NT2/D1 (cell line): ENCODE measurements at regions not wholly inside any gene's neighbourhood (a gene's known extent, or its start where the extent isn't known, plus 50 kb on each side); places are given as distances from the start of the nearest gene placed in this dataset.

ENCODE experiments used
- DNase-seq: peaks from one replicate; pipeline ENCODE4 v3.0.0-alpha.2; 2011; ENCODE audit warnings: low read depth, low spot score
- H3K27me3 ChIP-seq: 2 replicates; pipeline ENCODE4 v1.6.0; 2011; ENCODE audit warnings: mild to moderate bottlenecking; ENCODE audit not compliant: insufficient read length, insufficient read depth
- H3K36me3 ChIP-seq: 2 replicates; pipeline ENCODE4 v1.6.1; 2011; ENCODE audit warnings: mild to moderate bottlenecking, low read length, mixed read lengths; ENCODE audit not compliant: insufficient read depth, insufficient read length
- H3K4me1 ChIP-seq: 2 replicates; pipeline ENCODE4 v1.5.1; 2011; ENCODE audit not compliant: insufficient read depth, insufficient read length
- H3K4me3 ChIP-seq: 2 replicates; pipeline ENCODE4 v1.5.1; 2011; ENCODE audit warnings: low read depth; ENCODE audit not compliant: insufficient read length
- H3K9ac ChIP-seq: 2 replicates; pipeline ENCODE4 v1.6.0; 2011; ENCODE audit warnings: low read depth; ENCODE audit not compliant: insufficient read length
- H3K9me3 ChIP-seq: 2 replicates; pipeline ENCODE4 v1.5.1; 2011; ENCODE audit warnings: mild to moderate bottlenecking, low read length; ENCODE audit not compliant: insufficient read depth
- SUZ12 ChIP-seq: IDR thresholded peaks from 2 replicates; pipeline ENCODE4 v1.6.1; 2011; ENCODE audit not compliant: insufficient read length, insufficient read depth; ENCODE audit errors: extremely low read depth
- YY1 ChIP-seq: IDR thresholded peaks from 2 replicates; pipeline ENCODE4 v1.6.1; 2011; ENCODE audit not compliant: insufficient read length, insufficient read depth
- ZNF274 ChIP-seq: IDR thresholded peaks from 2 replicates; pipeline ENCODE4 v1.6.1; 2011; ENCODE audit warnings: mild to moderate bottlenecking, low read depth, low read length

GRCh38 chr2:48129293-48129950 is 185.1 kb upstream of the FOXN2 start:
- no peak overlapping the region for H3K4me3 ChIP-seq
- no peak for DNase-seq
- no peaks in the 10 kb centered on the region for H3K9me3 ChIP-seq
- no peak overlapping the region for H3K9ac ChIP-seq
- H3K36me3 ChIP-seq: no peaks in the 10 kb centered on the region
- H3K27me3 ChIP-seq: no peaks in the 10 kb centered on the region
- no peak for TF ChIP-seq SUZ12
- TF ChIP-seq YY1: no peak
- TF ChIP-seq ZNF274: no peak
- no peaks in the 10 kb centered on the region for H3K4me1 ChIP-seq

DNA sequence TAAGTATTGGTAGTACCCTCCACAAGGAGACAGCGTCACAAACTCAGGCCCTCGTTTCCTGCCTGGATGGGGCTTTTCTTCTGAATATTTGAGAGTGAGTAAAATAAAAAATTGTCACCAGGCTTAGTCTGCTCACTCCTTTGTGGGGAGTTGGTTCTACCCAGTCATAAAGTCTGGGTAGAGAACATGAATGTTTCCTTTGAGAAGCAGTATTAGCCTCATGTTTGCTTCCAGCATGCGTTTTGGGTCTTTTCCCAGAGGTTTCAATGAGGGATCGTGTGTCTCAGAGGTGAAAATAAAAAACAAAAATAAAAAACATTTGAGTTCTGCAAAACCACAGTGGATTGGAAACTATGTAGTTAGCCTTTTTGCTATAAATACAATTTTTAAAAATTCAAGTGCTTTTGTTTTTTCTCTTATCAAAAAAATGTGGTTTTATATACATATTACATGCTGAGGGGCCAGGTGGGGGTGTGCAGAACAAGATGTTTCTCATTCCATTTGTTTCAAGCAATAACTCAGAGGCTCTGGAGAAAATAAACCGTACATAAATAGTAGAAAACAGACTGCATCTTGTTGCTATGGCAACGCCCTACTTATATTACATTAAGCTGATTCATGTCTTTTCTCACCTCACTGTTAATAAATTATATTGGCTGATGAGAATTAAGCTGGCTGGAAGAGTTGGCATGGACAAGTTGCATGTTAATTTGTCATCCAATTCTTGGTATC is 182.8 kb upstream of the FOXN2 start:
- no peaks in the 10 kb centered on the region for H3K27me3 ChIP-seq
- H3K36me3 ChIP-seq: no peaks in the 10 kb centered on the region
- H3K4me1 ChIP-seq: no peaks in the 10 kb centered on the region
- TF ChIP-seq SUZ12 (no peak), YY1 (no peak), ZNF274 (no peak)
- H3K9me3 ChIP-seq: no peaks in the 10 kb centered on the region
- no peak overlapping the region for H3K4me3 ChIP-seq
- no peak for DNase-seq
- no peak overlapping the region for H3K9ac ChIP-seq

- Histone ChIP-seq H3K9ac (no peak overlapping the region), H3K4me3 (no peak overlapping the region), H3K36me3 (no peaks in the 10 kb centered on the region), H3K27me3 (no peaks in the 10 kb centered on the region), H3K9me3 (no peaks in the 10 kb centered on the region), H3K4me1 (no peaks in the 10 kb centered on the region)
- DNase-seq: no peak
- TF ChIP-seq SUZ12 (no peak), ZNF274 (no peak), YY1 (no peak)
Observed at GRCh38 chr2:48132271-48132625, 182.2 kb upstream of the FOXN2 start.

GRCh38 chr2:48134704-48135103 is 179.8 kb upstream of the FOXN2 start:
- Histone ChIP-seq H3K36me3 (no peaks in the 10 kb centered on the region), H3K9me3 (no peaks in the 10 kb centered on the region), H3K4me1 (no peaks in the 10 kb centered on the region), H3K9ac (no peak overlapping the region), H3K27me3 (no peaks in the 10 kb centered on the region), H3K4me3 (no peak overlapping the region)
- TF ChIP-seq ZNF274 (no peak), YY1 (no peak), SUZ12 (no peak)
- no peak for DNase-seq

DNA sequence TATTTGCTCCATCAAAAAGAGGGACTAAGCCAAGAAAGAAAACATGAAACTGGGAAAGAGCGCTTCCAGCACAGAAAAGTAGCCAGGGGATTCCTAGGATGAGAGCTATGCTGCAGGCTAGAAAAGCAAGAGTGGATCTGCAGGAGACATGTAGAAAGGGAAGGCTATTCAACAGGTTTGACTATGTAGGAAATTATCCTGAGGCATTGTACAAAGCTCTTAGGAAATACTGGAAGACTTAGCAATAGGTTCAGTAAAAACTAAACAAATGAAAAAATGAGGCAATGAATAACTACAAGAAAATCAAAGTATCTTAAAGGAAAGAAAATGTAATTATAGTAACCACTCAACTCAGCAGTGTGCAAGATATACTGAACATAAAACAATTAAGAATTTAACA is 178.7 kb upstream of the FOXN2 start:
- Histone ChIP-seq H3K4me3 (no peak overlapping the region), H3K27me3 (no peaks in the 10 kb centered on the region), H3K9me3 (no peaks in the 10 kb centered on the region), H3K36me3 (no peaks in the 10 kb centered on the region), H3K4me1 (no peaks in the 10 kb centered on the region), H3K9ac (no peak overlapping the region)
- DNase-seq: no peak
- TF ChIP-seq ZNF274 (no peak), SUZ12 (no peak), YY1 (no peak)

GRCh38 chr2:48137829-48138228 is 176.7 kb upstream of the FOXN2 start:
- no peaks in the 10 kb centered on the region for H3K36me3 ChIP-seq
- TF ChIP-seq ZNF274 (no peak), SUZ12 (no peak), YY1 (no peak)
- H3K27me3 ChIP-seq: no peaks in the 10 kb centered on the region

DNA sequence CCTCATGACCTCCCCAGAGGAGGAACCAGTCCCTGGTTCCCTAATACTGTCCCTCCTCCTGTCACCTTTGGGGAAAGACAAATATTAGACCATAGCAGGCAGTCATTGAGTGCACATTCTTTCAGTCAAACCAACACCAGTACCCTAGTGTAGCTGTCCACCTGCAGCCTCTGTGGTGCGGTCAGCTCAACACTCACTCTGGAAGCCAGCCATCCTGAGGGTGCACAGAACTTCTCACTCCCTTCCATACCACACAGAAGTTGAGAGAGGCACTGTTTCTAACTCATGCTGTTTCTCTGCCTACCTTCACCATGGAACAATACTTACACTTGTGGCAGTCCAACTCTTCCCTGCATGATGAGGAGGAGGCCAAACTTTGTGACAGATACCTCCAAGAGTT is 175.6 kb upstream of the FOXN2 start:
- no peak for TF ChIP-seq YY1
- Histone ChIP-seq H3K4me1 (no peaks in the 10 kb centered on the region), H3K9ac (no peak overlapping the region), H3K36me3 (no peaks in the 10 kb centered on the region), H3K4me3 (no peak overlapping the region), H3K27me3 (no peaks in the 10 kb centered on the region), H3K9me3 (no peaks in the 10 kb centered on the region)
- no peak for DNase-seq

More at GRCh38 chr2:48137829-48138228, 176.7 kb upstream of the FOXN2 start:
- DNase-seq: no peak
- Histone ChIP-seq H3K4me1 (no peaks in the 10 kb centered on the region), H3K9me3 (no peaks in the 10 kb centered on the region), H3K4me3 (no peak overlapping the region), H3K9ac (no peak overlapping the region)
